ENCODE measurements at regions not wholly inside any gene's neighbourhood (a gene's known extent, or its start where the extent isn't known, plus 50 kb on each side); places are given as distances from the start of the nearest gene placed in this dataset.
"Not testable (repeated sequence)": the region's sequence is repeated elsewhere in the genome, so short reads cannot be mapped to it uniquely, and the experiment has no call there.

GRCh38 chr14:43548368-43548767 is 958.7 kb downstream of the FSCB start:
- ChIA-PET POLR2A (no interaction called here), CTCF (ENCODE audit: low intra/inter-chr PET ratio, low total read pairs) (no interaction called here)
- in situ Hi-C loops (cut with HindIII; ENCODE audit: extremely low pct_ligation_motif_present, low pct_unique_long_range_greater_than_20kb): loop anchor here (10.0 kb wide), 1 partner anchor 236 kb away; no protein-coding TSS in a partner anchor
- no peaks in the 10 kb centered on the region for H3K9me3 ChIP-seq (ENCODE audit: low read length)
- no peaks in the 10 kb centered on the region for H3K4me1 ChIP-seq (ENCODE audit: insufficient read depth, low read length)
- no peak overlapping the region for H3K4me2 ChIP-seq (ENCODE audit: low read depth, low read length)
- 62% methylated on average over 1 of the region's 1 CpG for whole genome bisulfite sequencing (ENCODE audit: low lambda C conversion rate)
- no peak for DNase-seq (ENCODE audit: low spot score)
- no peak overlapping the region for H3K9ac ChIP-seq (ENCODE audit: insufficient read depth, low read depth, low read length)
- no peak overlapping the region for H2AFZ ChIP-seq (ENCODE audit: low read length)
- H4K20me1 ChIP-seq (ENCODE audit: insufficient read depth, low read length): no peaks in the 10 kb centered on the region
- no peak for FAIRE-seq
- ATAC-seq: no peak
- no peaks in the 10 kb centered on the region for H3K36me3 ChIP-seq (replicated peaks in 1 of 2; ENCODE audit: control insufficient read depth in 1 of 2, insufficient read depth in 2 of 2, low read length in 2 of 2)
- no peaks in the 10 kb centered on the region for H3K27me3 ChIP-seq (ENCODE audit: control insufficient read depth in 1 of 2, insufficient read depth in 2 of 2, low read length in 2 of 2)
- peak; percentile 71; the same call in 1 of the 2 replicates for TF ChIP-seq SRF (IDR thresholded peaks at IDR 0.05; ENCODE audit: low read depth, low read length)
- TF ChIP-seq, protein P1, sequence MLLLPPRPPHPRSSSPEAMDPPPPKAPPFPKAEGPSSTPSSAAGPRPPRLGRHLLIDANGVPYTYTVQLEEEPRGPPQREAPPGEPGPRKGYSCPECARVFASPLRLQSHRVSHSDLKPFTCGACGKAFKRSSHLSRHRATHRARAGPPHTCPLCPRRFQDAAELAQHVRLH (CRISPR knock-in tag; IDR thresholded peaks at IDR 0.05; ENCODE audit: borderline replicate concordance, low read depth): no peak
- TF ChIP-seq, protein P2, sequence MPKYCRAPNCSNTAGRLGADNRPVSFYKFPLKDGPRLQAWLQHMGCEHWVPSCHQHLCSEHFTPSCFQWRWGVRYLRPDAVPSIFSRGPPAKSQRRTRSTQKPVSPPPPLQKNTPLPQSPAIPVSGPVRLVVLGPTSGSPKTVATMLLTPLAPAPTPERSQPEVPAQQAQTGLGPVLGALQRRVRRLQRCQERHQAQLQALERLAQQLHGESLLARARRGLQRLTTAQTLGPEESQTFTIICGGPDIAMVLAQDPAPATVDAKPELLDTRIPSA (CRISPR knock-in tag; IDR thresholded peaks at IDR 0.05; ENCODE audit: borderline replicate concordance): no peak
- BruUV-seq (replicated peaks): no TSS peak
- no peak overlapping the region for H3K27ac ChIP-seq (ENCODE audit: extremely low read length, insufficient read depth, low read length)
- intact Hi-C loops (cut with micrococcal nuclease; ENCODE audit: unreplicated experiment): loop anchor here (10.0 kb wide), 1 partner anchor 346 kb away; no protein-coding TSS in a partner anchor
- H3K4me3 ChIP-seq (replicated peaks in 1 of 3; ENCODE audit: insufficient read depth in 1 of 3, low read depth in 2 of 3, low read length in 3 of 3): no peak overlapping the region
- no peaks in the 10 kb centered on the region for H3K79me2 ChIP-seq (ENCODE audit: insufficient read depth, low read length)

GRCh38 chr14:43547596-43547995 is 959.5 kb downstream of the FSCB start:
- ATAC-seq; H3K4me3 ChIP-seq (replicated peaks in 1 of 3; ENCODE audit: insufficient read depth in 1 of 3, low read depth in 2 of 3, low read length in 3 of 3); H3K4me2 ChIP-seq (ENCODE audit: low read depth, low read length); POLR2A ChIA-PET; CTCF ChIA-PET (ENCODE audit: low intra/inter-chr PET ratio, low total read pairs); H3K79me2 ChIP-seq (ENCODE audit: insufficient read depth, low read length); BruUV-seq (replicated peaks); H3K9me3 ChIP-seq (ENCODE audit: low read length); FAIRE-seq; H2AFZ ChIP-seq (ENCODE audit: low read length); H3K27ac ChIP-seq (ENCODE audit: extremely low read length, insufficient read depth, low read length); H3K27me3 ChIP-seq (ENCODE audit: control insufficient read depth in 1 of 2, insufficient read depth in 2 of 2, low read length in 2 of 2); DNase-seq (ENCODE audit: low spot score); H4K20me1 ChIP-seq (ENCODE audit: insufficient read depth, low read length); H3K9ac ChIP-seq (ENCODE audit: insufficient read depth, low read depth, low read length); H3K4me1 ChIP-seq (ENCODE audit: insufficient read depth, low read length); H3K36me3 ChIP-seq (replicated peaks in 1 of 2; ENCODE audit: control insufficient read depth in 1 of 2, insufficient read depth in 2 of 2, low read length in 2 of 2): not testable (repeated sequence)
- peak; percentile 41; the same call in 1 of the 2 replicates for TF ChIP-seq HNF4A (CRISPR knock-in tag; IDR thresholded peaks at IDR 0.05)
- WGBS (ENCODE audit: low lambda C conversion rate): 6% methylated on average over 1 of the region's 2 CpGs
- in situ Hi-C loops (cut with HindIII; ENCODE audit: extremely low pct_ligation_motif_present, low pct_unique_long_range_greater_than_20kb) (loop anchor here (10.0 kb wide), 1 partner anchor 237 kb away; no protein-coding TSS in a partner anchor), intact Hi-C loops (cut with micrococcal nuclease; ENCODE audit: unreplicated experiment) (loop anchor here (10.0 kb wide), 1 partner anchor 347 kb away; no protein-coding TSS in a partner anchor)
